HG02588 (cell line): ENCODE measurements at regions not wholly inside any gene's neighbourhood (a gene's known extent, or its start where the extent isn't known, plus 50 kb on each side); places are given as distances from the start of the nearest gene placed in this dataset.

Experiments used
- ATAC-seq: cut with Tn5 transposase; IDR thresholded peaks from one replicate; pipeline ENCODE4 v1.9.1; 2021; ENCODE audit warnings: mild to moderate bottlenecking, moderate library complexity; ENCODE audit not compliant: unreplicated experiment

- ATAC-seq = no peak
These were observed 414.9 kb downstream of the GLRX3 start for GRCh38 chr10:130550952-130551674.

- no peak for ATAC-seq
These were observed 415.5 kb downstream of the GLRX3 start for GRCh38 chr10:130551676-130552075.

GRCh38 chr10:130553826-130554225, 417.6 kb downstream of the GLRX3 start:
- ATAC-seq = no peak

GRCh38 chr10:130554701-130555410, 418.7 kb downstream of the GLRX3 start:
- no peak for ATAC-seq

GRCh38 chr10:130555411-130555750, 419.2 kb downstream of the GLRX3 start:
- no peak for ATAC-seq

- ATAC-seq = no peak
These were observed 421.1 kb downstream of the GLRX3 start for GRCh38 chr10:130557181-130557845.

- ATAC-seq = no peak
These were observed 422.8 kb downstream of the GLRX3 start for GRCh38 chr10:130558746-130559546.

GRCh38 chr10:130559547-130559880, 423.3 kb downstream of the GLRX3 start:
- ATAC-seq = no peak

- ATAC-seq = no peak
These were observed 423.9 kb downstream of the GLRX3 start for GRCh38 chr10:130560116-130560515.

- ATAC-seq = no peak
These were observed 424.4 kb downstream of the GLRX3 start for GRCh38 chr10:130560573-130560972.

- ATAC-seq = no peak
These were observed 425.5 kb downstream of the GLRX3 start for GRCh38 chr10:130561681-130562080.

GRCh38 chr10:130567011-130567410, 430.8 kb downstream of the GLRX3 start:
- no peak for ATAC-seq

GRCh38 chr10:130567436-130567835, 431.2 kb downstream of the GLRX3 start:
- no peak for ATAC-seq

- ATAC-seq = no peak
These were observed 432.1 kb downstream of the GLRX3 start for GRCh38 chr10:130568246-130568645.

- ATAC-seq = no peak
These were observed 433.9 kb downstream of the GLRX3 start for GRCh38 chr10:130570074-130570473.

GRCh38 chr10:130571674-130572073, 435.5 kb downstream of the GLRX3 start:
- no peak for ATAC-seq

- ATAC-seq = no peak
These were observed 437.3 kb downstream of the GLRX3 start for GRCh38 chr10:130573446-130573845.

- no peak for ATAC-seq
These were observed 439.6 kb downstream of the GLRX3 start for GRCh38 chr10:130575756-130576285.

- no peak for ATAC-seq
These were observed 440.2 kb downstream of the GLRX3 start for GRCh38 chr10:130576427-130576826.

GRCh38 chr10:130577039-130577438, 440.8 kb downstream of the GLRX3 start:
- no peak for ATAC-seq
